HEK293 (cell line): ENCODE measurements at regions not wholly inside any gene's neighbourhood (a gene's known extent, or its start where the extent isn't known, plus 50 kb on each side); places are given as distances from the start of the nearest gene placed in this dataset.

Source experiments
- CTCF ChIA-PET: fragments of 350-600 bp; formaldehyde crosslinking; extraction: SDS; loops from one replicate; lab custom pipeline; 2021; ENCODE audit warnings: antibody characterized with exemption; lab: Yijun Ruan, JAX
- POLR2A ChIA-PET: fragments of 300-600 bp; formaldehyde crosslinking; extraction: SDS; loops from one replicate; lab custom pipeline; 2020; ENCODE audit warnings: antibody characterized with exemption, inconsistent platforms; lab: Yijun Ruan, JAX
- H3K27ac ChIP-seq: fragments of 200-500 bp; sonication (Bioruptor generic); 2 replicates; pipeline ENCODE4 v1.5.1; 2014; ENCODE audit warnings: low read depth, low read length, control low read depth, inconsistent platforms; ENCODE audit errors: extremely low read depth
- H3K36me3 ChIP-seq, 2 experiments: fragments of 200-500 bp in 1 of 2; sonication (Bioruptor generic) in 1 of 2; 1 replicate in 1 of 2; 2 replicates in 1 of 2; pipeline ENCODE4 v1.5.1; 2014 to 2017; ENCODE audit warnings: inconsistent platforms in 2 of 2, low read length in 2 of 2; ENCODE audit not compliant: control insufficient read depth in 2 of 2, insufficient read depth in 1 of 2
- H3K4me1 ChIP-seq: fragments of 200-500 bp; sonication (Bioruptor generic); 2 replicates; pipeline ENCODE4 v1.5.1; 2014; ENCODE audit warnings: mild to moderate bottlenecking, low read length, inconsistent platforms; ENCODE audit not compliant: control insufficient read depth, insufficient read depth
- H3K4me3 ChIP-seq: 2 replicates; pipeline ENCODE4 v1.5.1; 2011; ENCODE audit warnings: low read depth, mild to moderate bottlenecking, control low read depth, low read length, moderate library complexity
- H3K9me3 ChIP-seq: fragments of 200-500 bp; sonication (Bioruptor generic); 2 replicates; pipeline ENCODE4 v1.5.1; 2014; ENCODE audit warnings: low read depth, low read length, inconsistent platforms; ENCODE audit not compliant: control insufficient read depth, insufficient read depth
- GLI4 ChIP-seq: fragments of 450-650 bp; formaldehyde crosslinking; IDR thresholded peaks from 2 replicates; pipeline ENCODE4 v1.5.1; 2016; ENCODE audit warnings: missing biosample characterization, missing genetic modification characterization
- KLF7 ChIP-seq: fragments of 450-650 bp; formaldehyde crosslinking; IDR thresholded peaks from 2 replicates; pipeline ENCODE4 v1.5.1; 2016; ENCODE audit warnings: missing biosample characterization, missing genetic modification characterization, borderline replicate concordance
- WT1 ChIP-seq: fragments of 450-650 bp; formaldehyde crosslinking; IDR thresholded peaks from 2 replicates; pipeline ENCODE4 v1.5.1; 2016; ENCODE audit warnings: missing biosample characterization, missing genetic modification characterization
- ZNF140 ChIP-seq: fragments of 450-650 bp; formaldehyde crosslinking; IDR thresholded peaks from 2 replicates; pipeline ENCODE4 v1.5.1; 2016; ENCODE audit warnings: missing biosample characterization, missing genetic modification characterization
- ZNF169 ChIP-seq: fragments of 450-650 bp; formaldehyde crosslinking; IDR thresholded peaks from 2 replicates; pipeline ENCODE4 v1.5.1; 2016; ENCODE audit warnings: missing biosample characterization, missing genetic modification characterization
- ZNF214 ChIP-seq: fragments of 450-650 bp; formaldehyde crosslinking; IDR thresholded peaks from 2 replicates; pipeline ENCODE4 v1.5.1; 2017; ENCODE audit warnings: missing biosample characterization, mild to moderate bottlenecking, missing genetic modification characterization, borderline replicate concordance
- ZNF221 ChIP-seq: fragments of 450-650 bp; formaldehyde crosslinking; IDR thresholded peaks from 2 replicates; pipeline ENCODE4 v1.5.1; 2017; ENCODE audit warnings: missing biosample characterization, missing genetic modification characterization, borderline replicate concordance
- ZNF274 ChIP-seq, 2 experiments: fragments of 200-500 bp in 1 of 2; fragments of 450-650 bp in 1 of 2; sonication (Bioruptor generic) in 1 of 2; formaldehyde crosslinking in 1 of 2; IDR thresholded peaks; 2 replicates each; pipeline versions ENCODE4 v1.5.1 to v1.6.1; 2014 to 2016; ENCODE audit warnings: borderline replicate concordance in 1 of 2, inconsistent platforms in 1 of 2, low read length in 1 of 2, missing biosample characterization in 1 of 2, missing genetic modification characterization in 1 of 2
- ZNF664 ChIP-seq: fragments of 450-650 bp; formaldehyde crosslinking; IDR thresholded peaks from 2 replicates; pipeline ENCODE4 v1.5.1; 2016; ENCODE audit warnings: missing biosample characterization, missing genetic modification characterization
- ZSCAN30 ChIP-seq: fragments of 450-650 bp; IDR thresholded peaks from 2 replicates; pipeline ENCODE4 v1.5.1; 2018; ENCODE audit warnings: missing biosample characterization, mild to moderate bottlenecking, missing genetic modification characterization, moderate library complexity
- ZXDB ChIP-seq: fragments of 450-650 bp; formaldehyde crosslinking; IDR thresholded peaks from 2 replicates; pipeline ENCODE4 v1.5.1; 2016; ENCODE audit warnings: missing biosample characterization, missing genetic modification characterization
- TF ChIP-seq, protein P1 (sequence below): fragments of 450-650 bp; formaldehyde crosslinking; IDR thresholded peaks from 2 replicates; pipeline ENCODE4 v1.5.1; 2016; ENCODE audit warnings: missing biosample characterization, missing genetic modification characterization
- TF ChIP-seq, protein P2 (sequence below): fragments of 450-650 bp; formaldehyde crosslinking; IDR thresholded peaks from 2 replicates; pipeline ENCODE4 v1.5.1; 2016; ENCODE audit warnings: missing biosample characterization, missing genetic modification characterization
- TF ChIP-seq, protein P3 (sequence below): fragments of 450-650 bp; formaldehyde crosslinking; IDR thresholded peaks from 2 replicates; pipeline ENCODE4 v1.5.1; 2017; ENCODE audit warnings: missing biosample characterization, missing genetic modification characterization
- TF ChIP-seq, protein P4 (sequence below): fragments of 450-650 bp; formaldehyde crosslinking; IDR thresholded peaks from 2 replicates; pipeline ENCODE4 v1.5.1; 2017; ENCODE audit warnings: missing biosample characterization, missing genetic modification characterization

DNA sequence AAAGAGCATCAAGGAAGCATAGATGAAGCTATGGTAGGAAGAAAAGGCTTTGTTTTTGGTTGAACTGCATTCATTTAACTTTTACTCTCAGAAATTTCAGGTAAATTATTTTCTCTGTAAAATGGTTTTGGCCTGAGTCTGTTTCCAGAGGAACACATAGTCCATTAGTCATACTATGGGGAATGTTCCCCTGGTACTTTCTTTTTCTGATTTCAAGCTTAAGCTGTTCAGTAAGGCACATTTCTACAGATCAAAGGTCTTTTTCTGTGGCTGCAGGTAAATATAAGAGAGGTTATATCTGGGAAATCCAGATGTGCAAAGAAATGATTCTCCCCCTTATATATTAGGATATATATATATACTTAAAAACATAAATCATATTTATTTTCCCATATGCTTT, 1744.4 kb upstream of the ADGRL3 start:
- Histone ChIP-seq H3K27ac (no peak overlapping the region), H3K4me1 (no peaks in the 10 kb centered on the region), H3K9me3 (no peaks in the 10 kb centered on the region), H3K4me3 (no peak overlapping the region), H3K36me3 (no peaks in the 10 kb centered on the region)
- CTCF ChIA-PET: no interaction called here
- TF ChIP-seq ZNF140 (tag by site-specific recombination): no peak
- TF ChIP-seq ZNF214 (tag by site-specific recombination): no peak
- TF ChIP-seq, protein P1, sequence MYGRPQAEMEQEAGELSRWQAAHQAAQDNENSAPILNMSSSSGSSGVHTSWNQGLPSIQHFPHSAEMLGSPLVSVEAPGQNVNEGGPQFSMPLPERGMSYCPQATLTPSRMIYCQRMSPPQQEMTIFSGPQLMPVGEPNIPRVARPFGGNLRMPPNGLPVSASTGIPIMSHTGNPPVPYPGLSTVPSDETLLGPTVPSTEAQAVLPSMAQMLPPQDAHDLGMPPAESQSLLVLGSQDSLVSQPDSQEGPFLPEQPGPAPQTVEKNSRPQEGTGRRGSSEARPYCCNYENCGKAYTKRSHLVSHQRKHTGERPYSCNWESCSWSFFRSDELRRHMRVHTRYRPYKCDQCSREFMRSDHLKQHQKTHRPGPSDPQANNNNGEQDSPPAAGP: no peak
- TF ChIP-seq, protein P2, sequence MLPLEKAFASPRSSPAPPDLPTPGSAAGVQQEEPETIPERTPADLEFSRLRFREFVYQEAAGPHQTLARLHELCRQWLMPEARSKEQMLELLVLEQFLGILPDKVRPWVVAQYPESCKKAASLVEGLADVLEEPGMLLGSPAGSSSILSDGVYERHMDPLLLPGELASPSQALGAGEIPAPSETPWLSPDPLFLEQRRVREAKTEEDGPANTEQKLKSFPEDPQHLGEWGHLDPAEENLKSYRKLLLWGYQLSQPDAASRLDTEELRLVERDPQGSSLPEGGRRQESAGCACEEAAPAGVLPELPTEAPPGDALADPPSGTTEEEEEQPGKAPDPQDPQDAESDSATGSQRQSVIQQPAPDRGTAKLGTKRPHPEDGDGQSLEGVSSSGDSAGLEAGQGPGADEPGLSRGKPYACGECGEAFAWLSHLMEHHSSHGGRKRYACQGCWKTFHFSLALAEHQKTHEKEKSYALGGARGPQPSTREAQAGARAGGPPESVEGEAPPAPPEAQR (tag by site-specific recombination): no peak
- POLR2A ChIA-PET: no interaction called here

DNA sequence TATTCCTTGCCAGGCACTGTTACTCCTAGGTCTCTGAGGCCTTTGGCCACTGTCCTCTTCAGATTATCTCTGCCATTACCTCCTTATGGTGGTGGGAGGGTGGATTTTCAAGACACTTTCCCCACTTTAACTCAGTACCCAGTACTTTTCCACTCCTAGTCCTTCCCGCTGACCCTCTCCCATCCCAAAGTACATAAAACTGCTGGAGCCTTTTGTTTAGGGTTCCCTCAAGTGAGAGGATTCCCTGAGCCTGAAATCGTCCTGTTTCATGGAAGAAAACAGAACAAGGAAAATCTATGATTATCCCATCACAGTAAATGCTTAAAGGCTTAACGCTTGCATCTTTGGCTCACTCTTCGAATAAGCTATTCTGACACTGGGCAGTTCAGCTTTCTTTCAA, 1742.5 kb upstream of the ADGRL3 start:
- Histone ChIP-seq H3K4me1 (no peaks in the 10 kb centered on the region), H3K36me3 (no peaks in the 10 kb centered on the region), H3K9me3 (no peaks in the 10 kb centered on the region)
- POLR2A ChIA-PET: no interaction called here
- TF ChIP-seq GLI4 (no peak), ZNF274 (IDR thresholded peaks at IDR 0.05; ENCODE audit: low read length) (no peak), ZNF274 (tag by site-specific recombination; IDR thresholded peaks at IDR 0.05; ENCODE audit: borderline replicate concordance) (no peak)
- TF ChIP-seq, protein P2 (tag by site-specific recombination): no peak
- TF ChIP-seq, protein P1: no peak
- TF ChIP-seq, all 188 proteins: peak for 0
- Histone ChIP-seq H3K4me3 (no peak overlapping the region), H3K27ac (no peak overlapping the region)
- CTCF ChIA-PET: no interaction called here

DNA sequence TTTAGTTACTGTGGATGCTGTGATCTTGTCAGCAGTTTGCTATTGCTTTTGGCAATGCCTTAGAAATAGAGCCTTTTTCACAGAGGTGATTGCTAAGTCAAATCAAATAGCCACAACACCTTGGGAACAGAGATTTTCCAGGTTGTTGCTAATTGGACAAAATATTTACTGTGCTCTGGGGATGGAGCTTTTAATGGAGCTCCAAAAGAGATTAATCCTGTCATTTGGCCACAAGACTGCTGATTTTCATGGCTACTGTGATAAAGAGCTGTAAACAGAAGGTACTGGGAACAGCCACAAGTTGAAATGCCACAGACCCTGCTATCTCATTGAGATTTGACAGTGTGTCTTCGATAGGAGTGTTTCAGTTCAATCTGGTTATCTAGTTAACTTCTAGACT, 1715.2 kb upstream of the ADGRL3 start:
- no peak overlapping the region for H3K4me3 ChIP-seq
- POLR2A ChIA-PET: no interaction called here
- no peaks in the 10 kb centered on the region for H3K4me1 ChIP-seq
- no peak for TF ChIP-seq ZNF664 (tag by site-specific recombination)
- TF ChIP-seq, protein P3, sequence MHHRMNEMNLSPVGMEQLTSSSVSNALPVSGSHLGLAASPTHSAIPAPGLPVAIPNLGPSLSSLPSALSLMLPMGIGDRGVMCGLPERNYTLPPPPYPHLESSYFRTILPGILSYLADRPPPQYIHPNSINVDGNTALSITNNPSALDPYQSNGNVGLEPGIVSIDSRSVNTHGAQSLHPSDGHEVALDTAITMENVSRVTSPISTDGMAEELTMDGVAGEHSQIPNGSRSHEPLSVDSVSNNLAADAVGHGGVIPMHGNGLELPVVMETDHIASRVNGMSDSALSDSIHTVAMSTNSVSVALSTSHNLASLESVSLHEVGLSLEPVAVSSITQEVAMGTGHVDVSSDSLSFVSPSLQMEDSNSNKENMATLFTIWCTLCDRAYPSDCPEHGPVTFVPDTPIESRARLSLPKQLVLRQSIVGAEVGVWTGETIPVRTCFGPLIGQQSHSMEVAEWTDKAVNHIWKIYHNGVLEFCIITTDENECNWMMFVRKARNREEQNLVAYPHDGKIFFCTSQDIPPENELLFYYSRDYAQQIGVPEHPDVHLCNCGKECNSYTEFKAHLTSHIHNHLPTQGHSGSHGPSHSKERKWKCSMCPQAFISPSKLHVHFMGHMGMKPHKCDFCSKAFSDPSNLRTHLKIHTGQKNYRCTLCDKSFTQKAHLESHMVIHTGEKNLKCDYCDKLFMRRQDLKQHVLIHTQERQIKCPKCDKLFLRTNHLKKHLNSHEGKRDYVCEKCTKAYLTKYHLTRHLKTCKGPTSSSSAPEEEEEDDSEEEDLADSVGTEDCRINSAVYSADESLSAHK (tag by site-specific recombination): no peak
- TF ChIP-seq, protein P2 (tag by site-specific recombination): no peak
- TF ChIP-seq, protein P4, sequence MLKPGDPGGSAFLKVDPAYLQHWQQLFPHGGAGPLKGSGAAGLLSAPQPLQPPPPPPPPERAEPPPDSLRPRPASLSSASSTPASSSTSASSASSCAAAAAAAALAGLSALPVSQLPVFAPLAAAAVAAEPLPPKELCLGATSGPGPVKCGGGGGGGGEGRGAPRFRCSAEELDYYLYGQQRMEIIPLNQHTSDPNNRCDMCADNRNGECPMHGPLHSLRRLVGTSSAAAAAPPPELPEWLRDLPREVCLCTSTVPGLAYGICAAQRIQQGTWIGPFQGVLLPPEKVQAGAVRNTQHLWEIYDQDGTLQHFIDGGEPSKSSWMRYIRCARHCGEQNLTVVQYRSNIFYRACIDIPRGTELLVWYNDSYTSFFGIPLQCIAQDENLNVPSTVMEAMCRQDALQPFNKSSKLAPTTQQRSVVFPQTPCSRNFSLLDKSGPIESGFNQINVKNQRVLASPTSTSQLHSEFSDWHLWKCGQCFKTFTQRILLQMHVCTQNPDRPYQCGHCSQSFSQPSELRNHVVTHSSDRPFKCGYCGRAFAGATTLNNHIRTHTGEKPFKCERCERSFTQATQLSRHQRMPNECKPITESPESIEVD (tag by site-specific recombination): no peak
- no peak for TF ChIP-seq ZSCAN30 (tag by site-specific recombination)
- no peak for TF ChIP-seq ZNF221 (tag by site-specific recombination)
- TF ChIP-seq KLF7 (tag by site-specific recombination): no peak
- no peak for TF ChIP-seq ZNF169
- TF ChIP-seq ZXDB: no peak
- no peak for TF ChIP-seq WT1 (tag by site-specific recombination)
- TF ChIP-seq, all 188 proteins: peak for 0
- Histone ChIP-seq H3K9me3 (no peaks in the 10 kb centered on the region), H3K27ac (no peak overlapping the region), H3K36me3 (no peaks in the 10 kb centered on the region)
- CTCF ChIA-PET: no interaction called here
